ENCODE measurements at regions not wholly inside any gene's neighbourhood (a gene's known extent, or its start where the extent isn't known, plus 50 kb on each side); places are given as distances from the start of the nearest gene placed in this dataset.

DNA sequence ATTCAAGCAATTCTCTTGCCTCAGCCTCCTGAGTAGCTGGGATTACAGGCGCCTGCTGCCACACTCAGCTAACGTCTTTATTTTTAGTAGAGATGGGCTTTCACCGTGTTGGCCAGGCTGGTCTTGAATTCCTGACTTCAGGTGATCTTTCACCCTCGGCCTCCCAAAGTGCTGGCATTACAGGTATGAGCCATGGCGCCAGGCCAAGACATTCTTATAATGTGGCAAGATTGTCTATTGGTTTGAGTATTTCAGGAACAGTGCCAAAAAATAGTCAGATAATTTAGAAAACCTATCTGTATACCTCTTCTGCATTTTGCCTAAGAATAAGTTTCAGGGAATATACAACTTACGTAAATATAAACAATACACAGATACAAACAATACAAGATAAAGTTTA is 136.8 kb downstream of the TMA16 start:
- Histone ChIP-seq H3K79me2 (ENCODE audit: insufficient read depth, low read length) (no peaks in the 10 kb centered on the region), H2AFZ (ENCODE audit: insufficient read depth, low read depth, low read length, poor library complexity, severe bottlenecking) (no peak overlapping the region), H3K36me3 (replicated peaks in 1 of 2; ENCODE audit: control insufficient read depth in 1 of 2, insufficient read depth in 2 of 2, low read length in 2 of 2) (no peaks in the 10 kb centered on the region), H3K4me3 (replicated peaks in 1 of 3; ENCODE audit: low read depth in 2 of 3, low read length in 3 of 3) (no peak overlapping the region), H3K4me2 (replicated peaks; ENCODE audit: extremely low read depth, low read length, poor library complexity, severe bottlenecking) (no peak overlapping the region), H3K9ac (ENCODE audit: insufficient read depth, low read length, poor library complexity, severe bottlenecking) (no peak overlapping the region), H3K4me1 (ENCODE audit: control insufficient read depth in 1 of 2, insufficient read depth in 2 of 2, low read length in 2 of 2) (no peaks in the 10 kb centered on the region), H4K20me1 (ENCODE audit: insufficient read depth, low read length) (no peaks in the 10 kb centered on the region), H3K27me3 (ENCODE audit: control insufficient read depth in 2 of 2, insufficient read depth in 2 of 2, low read length in 2 of 2) (no peaks in the 10 kb centered on the region), H3K9me3 (replicated peaks in 1 of 2; ENCODE audit: control insufficient read depth in 1 of 2, insufficient read depth in 1 of 2, low read length in 2 of 2) (no peaks in the 10 kb centered on the region), H3K27ac (ENCODE audit: low read depth in 1 of 2, low read length in 2 of 2) (no peak overlapping the region)
- no peak for DNase-seq
- Mint-ChIP-seq H3K36me3 (no peaks in the 10 kb centered on the region), H3K4me3 (no peak overlapping the region), H3K9me3 (peaks cover 2 to 8% (median 5%) of the 10 kb centered on the region in 7 donors), H3K27ac (no peak overlapping the region), H3K4me1 (peaks cover 8% of the 10 kb centered on the region), H3K27me3 (ENCODE audit: low read depth in 3 of 3) (no peaks in the 10 kb centered on the region)
- TF ChIP-seq, protein P1, sequence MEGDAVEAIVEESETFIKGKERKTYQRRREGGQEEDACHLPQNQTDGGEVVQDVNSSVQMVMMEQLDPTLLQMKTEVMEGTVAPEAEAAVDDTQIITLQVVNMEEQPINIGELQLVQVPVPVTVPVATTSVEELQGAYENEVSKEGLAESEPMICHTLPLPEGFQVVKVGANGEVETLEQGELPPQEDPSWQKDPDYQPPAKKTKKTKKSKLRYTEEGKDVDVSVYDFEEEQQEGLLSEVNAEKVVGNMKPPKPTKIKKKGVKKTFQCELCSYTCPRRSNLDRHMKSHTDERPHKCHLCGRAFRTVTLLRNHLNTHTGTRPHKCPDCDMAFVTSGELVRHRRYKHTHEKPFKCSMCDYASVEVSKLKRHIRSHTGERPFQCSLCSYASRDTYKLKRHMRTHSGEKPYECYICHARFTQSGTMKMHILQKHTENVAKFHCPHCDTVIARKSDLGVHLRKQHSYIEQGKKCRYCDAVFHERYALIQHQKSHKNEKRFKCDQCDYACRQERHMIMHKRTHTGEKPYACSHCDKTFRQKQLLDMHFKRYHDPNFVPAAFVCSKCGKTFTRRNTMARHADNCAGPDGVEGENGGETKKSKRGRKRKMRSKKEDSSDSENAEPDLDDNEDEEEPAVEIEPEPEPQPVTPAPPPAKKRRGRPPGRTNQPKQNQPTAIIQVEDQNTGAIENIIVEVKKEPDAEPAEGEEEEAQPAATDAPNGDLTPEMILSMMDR (IDR thresholded peaks at IDR 0.05) = no peak
- intact Hi-C loops (cut with micrococcal nuclease) = no loop called here
- no CpG with 5 or more reads among the region's 6 CpGs for WGBS (ENCODE audit: insufficient coverage)

DNA sequence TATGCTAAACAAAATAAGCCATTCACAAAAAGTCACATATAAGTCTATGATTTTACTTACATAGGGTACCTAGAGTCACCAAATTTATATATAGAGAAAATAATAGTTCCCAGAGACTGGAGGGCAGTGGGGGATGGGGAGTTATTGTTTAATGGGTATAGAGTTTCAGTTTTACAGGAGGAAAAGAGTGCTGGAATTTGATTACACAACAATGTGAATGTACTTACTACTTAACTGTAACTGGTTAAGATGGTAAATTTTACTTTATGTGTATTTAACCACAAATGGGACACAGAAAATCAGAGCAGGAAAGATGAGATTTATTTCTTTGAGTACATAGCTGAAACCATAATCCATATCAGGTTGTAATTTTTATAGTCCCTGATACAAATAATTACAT is 144.4 kb downstream of the TMA16 start:
- H3K9me3 ChIP-seq (replicated peaks in 1 of 2; ENCODE audit: control insufficient read depth in 1 of 2, insufficient read depth in 1 of 2, low read length in 2 of 2) = no peaks in the 10 kb centered on the region
- H3K36me3 Mint-ChIP-seq = no peaks in the 10 kb centered on the region
- TF ChIP-seq, protein P1 (IDR thresholded peaks at IDR 0.05) = no peak
- H3K27ac ChIP-seq (ENCODE audit: low read depth in 1 of 2, low read length in 2 of 2) = no peak overlapping the region
- no peak overlapping the region for H2AFZ ChIP-seq (ENCODE audit: insufficient read depth, low read depth, low read length, poor library complexity, severe bottlenecking)
- H3K9me3 Mint-ChIP-seq = peaks cover 0 to 3% (median 2%) of the 10 kb centered on the region in 7 donors
- H3K79me2 ChIP-seq (ENCODE audit: insufficient read depth, low read length) = no peaks in the 10 kb centered on the region
- H3K36me3 ChIP-seq (replicated peaks in 1 of 2; ENCODE audit: control insufficient read depth in 1 of 2, insufficient read depth in 2 of 2, low read length in 2 of 2) = no peaks in the 10 kb centered on the region
- no peaks in the 10 kb centered on the region for H3K4me1 ChIP-seq (ENCODE audit: control insufficient read depth in 1 of 2, insufficient read depth in 2 of 2, low read length in 2 of 2)
- H4K20me1 ChIP-seq (ENCODE audit: insufficient read depth, low read length) = no peaks in the 10 kb centered on the region
- no peaks in the 10 kb centered on the region for H3K4me1 Mint-ChIP-seq
- no peak overlapping the region for H3K27ac Mint-ChIP-seq
- no peak overlapping the region for H3K4me3 ChIP-seq (replicated peaks in 1 of 3; ENCODE audit: low read depth in 2 of 3, low read length in 3 of 3)
- no peak for DNase-seq
- no peaks in the 10 kb centered on the region for H3K27me3 ChIP-seq (ENCODE audit: control insufficient read depth in 2 of 2, insufficient read depth in 2 of 2, low read length in 2 of 2)
- no peak overlapping the region for H3K9ac ChIP-seq (ENCODE audit: insufficient read depth, low read length, poor library complexity, severe bottlenecking)
- intact Hi-C loops (cut with micrococcal nuclease) = no loop called here
- H3K4me3 Mint-ChIP-seq = no peak overlapping the region
- no peak overlapping the region for H3K4me2 ChIP-seq (replicated peaks; ENCODE audit: extremely low read depth, low read length, poor library complexity, severe bottlenecking)
- H3K27me3 Mint-ChIP-seq (ENCODE audit: low read depth in 3 of 3) = peaks cover 0 to 3% (median 0%) of the 10 kb centered on the region in 3 donors

Measured in CD14-positive monocyte (primary cell).